ENCODE measurements at regions not wholly inside any gene's neighbourhood (a gene's known extent, or its start where the extent isn't known, plus 50 kb on each side); places are given as distances from the start of the nearest gene placed in this dataset.
"Not testable (repeated sequence)": the region's sequence is repeated elsewhere in the genome, so short reads cannot be mapped to it uniquely, and the experiment has no call there.

DNA sequence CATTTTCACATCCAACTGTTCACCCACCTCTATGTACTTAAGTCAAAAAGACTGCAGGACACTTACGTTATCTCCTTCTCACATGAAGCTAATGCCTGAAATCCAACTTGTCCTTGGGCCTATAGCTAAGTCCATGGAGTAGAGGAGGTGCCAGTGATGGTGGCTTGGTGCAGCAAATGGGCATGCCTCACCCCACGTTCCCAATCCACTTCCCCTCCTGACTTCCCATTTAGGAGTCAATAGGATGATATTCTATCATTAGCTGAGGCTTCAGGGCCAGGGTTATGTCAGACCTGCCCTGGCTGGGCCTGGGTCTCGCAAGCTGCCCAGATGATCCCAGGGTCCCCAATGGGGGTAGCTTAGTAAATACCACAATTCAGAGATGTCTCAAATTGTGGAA, 410.4 kb downstream of the MAFB start:
- DNase-seq (ENCODE audit: low read depth), result no peak

DNA sequence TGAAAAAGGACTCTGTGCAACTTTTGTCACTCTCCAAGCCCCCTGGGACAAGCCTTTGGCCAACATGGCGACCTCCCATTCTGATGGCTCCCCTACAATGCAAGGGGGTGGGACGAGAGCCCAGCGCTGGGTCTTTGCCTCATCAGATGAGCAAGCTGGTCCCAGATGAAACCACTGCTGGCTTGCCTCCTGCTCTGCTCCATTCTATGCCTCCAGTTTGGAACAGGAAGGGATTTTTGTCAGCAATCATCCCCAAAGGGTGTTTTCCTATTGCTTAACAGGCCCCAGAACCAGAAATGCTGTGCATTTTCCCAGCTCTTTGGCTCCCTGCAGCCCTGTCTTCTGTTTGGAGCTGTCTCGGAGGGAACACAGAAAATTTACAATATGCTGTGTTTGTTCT, 412.7 kb downstream of the MAFB start:
- DNase-seq (ENCODE audit: low read depth), result no peak

DNA sequence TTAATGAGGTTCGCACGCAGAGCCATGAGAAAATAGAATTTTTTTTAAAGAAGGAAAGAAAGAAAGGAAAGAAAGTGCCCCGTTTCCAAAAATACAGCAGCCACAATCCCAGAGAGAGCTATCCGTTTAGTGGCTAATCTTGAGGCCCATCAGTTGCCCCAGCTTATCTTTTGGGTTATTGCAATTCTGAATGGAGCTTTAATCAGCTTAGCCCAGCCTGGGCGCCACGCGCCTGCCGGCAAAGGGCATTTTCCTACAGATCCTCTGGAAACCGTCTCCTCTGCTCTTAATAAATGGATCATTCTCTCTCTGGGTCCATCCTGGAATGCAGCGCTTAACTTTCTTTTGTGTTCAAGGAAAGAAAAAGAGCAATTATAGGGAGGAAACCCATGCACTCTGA, 413.3 kb downstream of the MAFB start:
- DNase-seq (ENCODE audit: low read depth), result no peak

DNA sequence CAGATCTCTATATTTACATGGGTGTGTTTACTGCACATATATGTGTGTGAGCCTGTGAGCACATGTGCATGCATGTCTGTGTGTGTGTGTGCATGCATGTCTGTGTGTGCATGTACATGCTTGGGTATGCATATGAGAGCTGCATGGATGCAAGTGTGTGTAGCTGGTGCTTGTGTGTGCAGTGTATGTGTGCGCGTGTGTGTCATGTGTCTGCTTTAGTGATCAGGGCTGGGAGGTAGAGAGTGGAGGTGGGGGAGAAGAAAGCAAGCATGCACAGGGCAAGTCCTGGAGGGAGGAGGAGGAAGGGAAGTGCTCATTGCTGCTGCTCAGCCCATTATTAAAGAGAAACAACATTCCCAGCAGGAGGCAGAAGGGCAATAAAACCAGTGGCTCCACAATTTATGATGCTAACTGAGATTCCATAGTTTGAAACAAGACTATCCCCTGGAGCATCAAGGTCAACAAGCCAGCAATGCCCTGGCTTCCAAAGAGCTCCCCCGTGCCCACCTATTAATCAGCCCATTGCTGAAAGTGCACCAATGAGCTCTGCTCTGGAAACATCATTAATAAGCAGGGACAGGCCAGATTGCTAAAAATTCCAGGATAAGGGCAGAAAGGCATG, 414.0 kb downstream of the MAFB start:
- no peak for DNase-seq (ENCODE audit: low read depth)

DNA sequence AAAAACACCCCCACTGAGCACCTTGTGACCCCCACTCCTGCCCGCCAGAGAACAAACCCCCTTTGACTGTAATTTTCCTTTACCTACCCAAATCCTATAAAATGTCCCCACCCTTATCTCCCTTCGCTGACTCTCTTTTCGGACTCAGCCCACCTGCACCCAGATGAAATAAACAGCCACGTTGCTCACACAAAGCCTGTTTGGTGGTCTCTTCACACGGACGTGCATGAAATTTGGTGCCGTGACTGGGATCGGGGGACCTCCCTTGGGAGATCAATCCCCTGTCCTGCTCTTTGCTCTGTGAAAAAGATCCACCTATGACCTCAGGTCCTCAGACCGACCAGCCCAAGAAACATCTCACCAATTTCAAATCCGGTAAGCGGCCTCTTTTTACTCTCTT, 419.8 kb downstream of the MAFB start:
- not testable (repeated sequence) for DNase-seq (ENCODE audit: low read depth)

DNA sequence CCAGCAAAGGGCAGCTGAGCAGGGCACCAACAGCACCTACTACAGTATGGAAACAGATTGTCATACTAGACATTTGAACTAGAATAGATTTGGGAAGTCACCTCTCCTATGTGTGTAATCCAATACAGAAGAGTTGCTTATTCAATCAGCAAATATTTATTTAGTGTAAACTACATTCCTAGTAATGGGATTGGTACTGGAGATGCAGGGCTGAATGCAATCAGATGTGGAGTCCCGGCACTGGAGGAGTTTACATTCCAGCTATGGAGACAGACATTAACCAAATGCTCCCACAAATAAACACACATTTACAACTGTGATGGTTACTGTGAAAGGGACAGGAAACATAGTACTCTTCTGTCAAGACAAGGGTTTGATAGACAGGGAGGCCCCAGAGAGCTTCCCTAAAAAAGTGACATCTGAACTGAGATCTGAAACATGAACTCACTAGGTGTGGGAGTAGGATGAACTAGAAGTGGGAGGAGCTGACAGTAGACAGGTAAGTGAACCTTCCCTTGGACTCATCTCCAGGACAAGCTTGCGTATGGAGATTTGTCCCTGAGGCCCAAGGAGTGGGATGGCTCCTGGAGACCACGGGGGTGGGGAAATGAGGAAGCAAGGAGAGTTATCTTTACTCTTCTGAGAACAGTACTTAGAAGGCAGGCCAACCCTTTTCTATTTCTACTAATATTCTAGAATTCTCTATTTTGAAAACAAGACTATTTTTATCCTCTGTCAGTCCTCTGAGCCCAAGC, 420.5 kb downstream of the MAFB start:
- DNase-seq (ENCODE audit: low read depth), result no peak

DNA sequence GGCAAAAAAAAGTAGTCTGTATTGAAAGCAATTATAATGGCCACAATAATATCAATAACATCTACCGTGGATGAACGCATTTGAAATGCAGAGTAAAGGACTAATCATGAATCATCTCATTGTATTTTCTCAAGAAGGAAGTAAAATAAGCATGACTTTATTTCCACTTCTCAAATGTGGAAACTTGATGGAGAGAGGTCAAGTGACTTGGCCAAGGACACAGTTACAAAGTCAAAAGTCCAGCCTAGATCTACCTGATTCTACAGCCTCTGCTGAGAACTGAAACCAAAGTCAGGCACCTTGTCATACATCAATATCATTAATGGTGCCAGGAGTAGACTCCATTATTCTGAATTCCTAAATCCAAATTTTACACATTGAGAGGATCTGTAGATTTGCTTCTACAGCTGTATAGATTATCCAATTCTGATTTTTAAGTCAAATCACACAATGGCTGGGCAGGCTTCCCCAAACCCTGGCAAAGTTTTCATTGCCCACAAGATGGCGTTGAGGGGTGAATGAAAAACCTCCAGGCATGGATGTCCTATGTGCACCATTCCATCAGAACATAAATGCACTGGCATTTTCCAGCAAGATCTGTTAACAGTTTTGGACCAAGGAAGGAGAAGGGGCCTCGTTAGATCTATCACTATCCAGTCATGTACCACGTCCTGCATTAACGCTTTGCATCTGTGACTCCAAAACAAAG, 423.1 kb downstream of the MAFB start:
- peak; percentile 14 for DNase-seq (ENCODE audit: low read depth)

DNA sequence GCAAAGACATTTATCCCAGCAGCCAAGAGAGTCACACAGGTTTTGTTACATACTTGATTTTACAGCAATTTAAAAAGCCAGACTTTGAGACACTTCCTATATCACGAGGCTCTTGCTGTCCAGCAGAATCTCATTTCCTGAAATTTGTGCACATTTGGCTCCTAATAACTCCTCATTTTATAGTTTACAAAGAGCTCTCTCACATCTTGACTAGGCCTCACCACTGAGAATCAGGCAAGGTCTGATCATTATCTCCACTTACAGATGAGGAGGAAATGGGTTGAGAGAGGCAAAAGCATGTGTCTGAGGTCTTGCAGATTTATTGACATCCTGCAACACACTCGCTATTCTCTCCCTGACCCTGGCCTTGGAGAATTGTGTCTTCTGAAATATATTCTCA, 426.8 kb downstream of the MAFB start:
- DNase-seq (ENCODE audit: low read depth), result no peak

DNA sequence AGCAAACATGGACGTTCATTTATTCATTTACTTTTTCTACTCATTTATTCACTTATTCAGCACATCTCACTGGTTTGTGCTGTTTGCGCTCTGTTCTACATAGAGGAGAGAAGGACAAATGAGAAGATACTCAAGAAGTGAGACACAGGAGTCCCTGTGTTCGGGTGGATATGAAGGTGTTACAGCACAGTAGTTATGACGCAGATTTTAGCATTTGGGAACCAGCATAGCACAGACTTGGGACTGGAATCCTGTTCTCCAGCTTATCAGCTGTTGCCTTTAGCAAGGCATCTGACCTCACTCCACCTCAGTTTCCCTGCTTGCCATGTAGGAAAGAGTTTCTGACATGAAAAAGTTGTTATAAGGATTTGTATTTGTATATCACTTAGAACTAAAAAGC, 430.1 kb downstream of the MAFB start:
- DNase-seq (ENCODE audit: low read depth), result no peak

DNA sequence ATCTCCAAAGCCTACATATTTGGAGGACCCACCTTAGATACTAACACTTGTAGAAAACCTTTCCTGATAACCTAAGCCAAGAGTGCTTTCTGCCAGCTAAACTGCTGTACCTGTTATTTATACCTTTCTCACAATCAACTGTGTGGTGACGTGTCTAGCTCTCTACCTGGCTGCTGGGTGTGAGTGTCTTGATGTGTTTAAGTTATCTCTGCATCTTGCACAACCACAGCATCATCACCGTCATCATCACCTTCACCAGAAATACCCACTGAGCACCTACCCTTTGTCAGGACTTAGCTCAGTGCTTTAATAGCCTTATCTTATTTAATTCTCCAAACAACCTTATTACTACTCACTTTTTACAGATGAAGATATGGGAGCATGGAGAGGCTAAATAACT, 431.3 kb downstream of the MAFB start:
- no peak for DNase-seq (ENCODE audit: low read depth)

DNA sequence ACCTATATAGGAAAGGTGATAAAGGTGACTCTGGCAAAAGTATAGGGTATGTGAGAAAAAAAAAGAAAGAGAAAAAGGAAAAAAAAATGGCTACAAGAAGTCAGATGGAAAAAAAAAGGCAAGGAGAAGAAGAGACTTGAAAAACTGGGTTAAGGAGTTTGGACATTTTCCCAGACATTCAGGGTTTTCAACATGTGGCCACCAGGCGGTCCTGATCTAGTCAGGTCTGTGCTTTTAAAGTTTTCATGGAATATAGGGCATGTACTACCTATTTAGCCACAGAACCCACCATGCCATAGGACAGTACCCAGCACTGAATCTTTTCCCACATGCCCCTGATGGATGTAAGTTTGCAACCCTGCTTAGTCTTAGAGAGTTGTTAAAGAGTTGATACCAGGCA, 433.7 kb downstream of the MAFB start:
- no peak for DNase-seq (ENCODE audit: low read depth)

DNA sequence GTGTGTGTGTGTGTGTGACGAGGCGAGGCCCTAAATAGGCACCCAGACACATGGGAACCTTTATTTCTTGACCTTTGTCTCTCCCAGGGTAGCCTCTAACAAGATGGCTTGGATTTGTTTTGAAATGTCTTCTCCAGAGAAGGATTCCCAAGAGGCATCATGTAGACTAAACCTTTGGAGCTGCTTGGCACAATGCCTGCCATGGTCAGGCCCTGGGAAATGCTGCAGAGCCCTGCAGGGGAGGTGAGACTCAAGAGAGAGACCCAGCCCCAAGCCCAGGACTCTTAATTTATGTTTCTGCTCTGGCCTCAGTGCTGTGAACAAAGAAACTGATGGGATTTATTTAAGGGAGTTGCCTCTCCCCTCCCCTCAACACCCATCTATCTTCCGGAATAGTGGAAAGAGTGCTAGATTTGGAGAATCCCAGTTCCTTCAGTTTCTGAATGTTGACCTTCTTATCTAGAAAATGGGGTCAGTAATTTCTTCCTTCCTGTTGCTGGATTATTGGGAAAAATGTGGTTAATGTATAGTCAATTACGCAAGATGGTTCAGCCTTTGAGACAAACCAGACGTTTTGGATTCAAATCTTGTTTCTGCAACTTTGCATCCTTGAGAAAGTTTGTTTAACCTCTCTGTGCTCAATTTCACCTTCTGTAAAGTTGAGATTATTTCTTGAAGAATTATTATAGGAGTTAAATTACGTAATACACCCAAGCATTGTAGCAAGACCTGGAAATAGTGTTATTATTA, 434.8 kb downstream of the MAFB start:
- no peak for DNase-seq (ENCODE audit: low read depth)

DNA sequence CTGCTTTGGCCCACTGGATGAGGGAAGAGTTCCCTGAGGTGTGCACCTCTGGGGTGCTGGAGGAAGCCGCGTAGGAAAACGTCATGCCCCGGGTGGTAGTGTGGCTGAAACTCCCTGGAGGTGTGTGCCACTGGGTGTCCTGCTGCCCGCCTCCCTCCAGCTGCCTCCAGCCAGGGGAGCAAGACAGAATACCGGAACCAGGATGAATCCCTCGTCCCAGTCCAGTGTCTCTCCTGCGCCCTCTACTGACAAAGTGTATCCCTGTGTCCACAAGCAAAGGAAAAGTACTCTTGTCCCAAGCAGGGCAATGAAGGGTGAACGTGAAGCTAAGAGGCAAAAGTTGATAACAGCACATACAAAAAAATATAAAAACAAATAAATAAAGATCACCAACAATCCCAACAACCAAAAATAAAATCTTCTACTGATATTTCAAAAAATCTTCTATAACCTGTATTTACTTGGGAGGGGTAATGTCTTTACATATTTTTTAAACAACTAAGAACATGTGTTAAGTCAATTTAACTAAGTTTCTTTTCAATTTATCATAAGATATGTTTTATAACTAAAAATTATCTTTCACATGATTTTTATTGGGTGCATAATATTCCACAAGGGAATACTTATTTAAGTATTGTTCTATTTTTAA, 437.6 kb downstream of the MAFB start:
- peak; percentile 26 for DNase-seq (ENCODE audit: low read depth)

DNA sequence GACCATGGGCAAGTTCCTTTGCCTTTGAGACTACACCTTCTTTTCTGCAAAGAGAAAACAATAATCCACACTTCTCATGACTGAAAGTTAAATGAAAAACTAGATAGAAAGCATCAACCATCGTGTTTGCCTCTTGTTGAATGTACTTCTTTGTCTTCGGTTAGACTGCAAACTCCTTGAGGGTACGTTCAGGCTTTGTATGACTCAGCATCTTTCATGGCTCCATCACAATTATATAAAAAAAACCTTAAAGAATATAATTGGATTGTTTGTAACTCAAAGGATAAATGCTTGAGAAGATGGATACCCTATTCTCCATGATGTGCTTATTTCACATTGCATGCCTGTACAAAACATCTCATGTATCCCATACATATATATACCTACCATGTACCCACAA, 439.2 kb downstream of the MAFB start:
- no peak for DNase-seq (ENCODE audit: low read depth)

DNA sequence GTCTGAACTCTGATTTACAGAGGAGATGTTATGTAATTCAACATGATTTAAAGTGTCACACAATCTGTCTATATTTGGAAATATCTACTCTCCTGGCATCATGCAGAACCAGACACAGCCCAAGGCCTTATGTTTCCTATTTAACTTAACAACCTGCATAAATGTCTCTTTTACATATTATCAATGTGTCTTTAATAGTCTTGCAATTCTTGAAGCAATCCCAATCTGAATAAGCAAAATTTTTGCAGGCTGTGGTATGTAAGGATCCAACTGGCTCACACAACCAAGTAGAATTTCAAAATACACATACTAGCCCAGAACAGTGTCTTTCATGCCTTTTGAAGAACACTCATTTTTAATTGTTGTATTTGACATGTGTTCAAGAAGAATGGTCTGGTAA, 443.2 kb downstream of the MAFB start:
- no peak for DNase-seq (ENCODE audit: low read depth)

DNA sequence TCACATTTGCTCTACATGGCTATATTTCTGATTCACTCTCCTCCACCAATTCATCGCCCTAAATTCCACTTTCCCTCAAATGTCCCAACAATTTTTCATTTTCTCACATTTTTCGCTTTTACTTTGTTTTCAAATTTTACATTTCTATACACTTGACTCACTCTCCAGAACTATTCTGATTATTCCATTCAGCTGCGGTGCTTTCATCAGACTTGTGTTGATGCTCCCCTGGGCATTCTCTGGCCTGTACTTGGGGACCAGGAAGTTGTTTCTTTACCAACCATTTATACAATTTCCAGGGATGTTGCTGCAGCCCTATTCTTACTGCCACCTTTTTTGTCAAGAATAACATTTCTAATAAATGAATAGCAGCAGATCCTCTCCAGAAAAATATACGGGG, 444.8 kb downstream of the MAFB start:
- DNase-seq (ENCODE audit: low read depth), result no peak

DNA sequence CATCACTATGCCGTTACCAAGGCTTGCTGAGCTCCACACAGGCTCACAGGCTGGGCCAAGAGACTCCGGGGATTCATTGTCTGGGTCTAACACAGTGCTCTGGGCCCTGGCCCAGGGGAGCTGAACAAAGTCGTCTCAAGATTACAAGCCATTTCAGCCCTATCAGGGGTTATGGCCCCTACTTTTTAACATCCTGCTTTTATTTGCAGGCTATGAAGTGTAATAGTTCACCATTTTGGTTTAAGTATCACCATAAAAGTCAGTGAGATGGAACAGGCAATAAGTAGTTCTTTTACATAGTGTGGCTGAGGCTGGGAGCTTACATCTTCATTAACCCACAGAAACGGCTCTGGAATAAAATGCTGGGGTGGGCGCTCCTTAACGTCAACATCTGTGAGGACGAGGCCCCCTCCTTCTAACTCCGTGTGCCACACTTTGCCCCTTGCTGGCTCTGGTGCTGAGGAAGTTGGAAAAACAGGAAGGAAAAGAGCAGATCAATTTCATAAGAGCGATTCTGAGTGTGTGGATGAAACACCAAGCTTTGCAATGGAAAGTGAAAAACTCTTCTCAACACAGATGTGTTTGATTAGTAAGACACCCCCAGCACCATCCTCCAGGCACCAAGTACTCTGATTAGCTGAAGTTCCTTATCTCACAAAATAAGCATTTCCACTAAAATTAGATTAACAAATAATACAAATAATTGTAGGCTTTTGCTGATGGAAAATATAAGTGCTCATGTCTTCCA, 447.3 kb downstream of the MAFB start:
- no peak for DNase-seq (ENCODE audit: low read depth)

DNA sequence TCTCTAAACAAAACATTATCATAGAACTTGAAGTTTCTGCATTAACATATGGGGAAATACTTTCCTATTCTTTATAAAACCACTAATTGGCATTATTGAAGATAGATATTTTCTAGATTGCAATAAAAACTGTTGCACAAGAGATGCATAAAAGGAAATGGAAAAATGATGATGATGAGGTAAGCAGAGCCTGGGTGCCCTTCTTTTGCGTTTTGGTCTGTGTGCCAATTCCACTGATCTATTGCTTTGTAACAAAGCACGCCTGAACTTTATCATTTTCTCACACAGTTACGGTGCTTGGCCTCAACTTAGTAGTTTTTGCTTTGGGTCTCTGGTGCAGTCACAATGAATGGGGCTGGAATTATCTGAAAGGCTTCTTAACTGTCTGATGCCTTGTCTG, 450.5 kb downstream of the MAFB start:
- no peak for DNase-seq (ENCODE audit: low read depth)

DNA sequence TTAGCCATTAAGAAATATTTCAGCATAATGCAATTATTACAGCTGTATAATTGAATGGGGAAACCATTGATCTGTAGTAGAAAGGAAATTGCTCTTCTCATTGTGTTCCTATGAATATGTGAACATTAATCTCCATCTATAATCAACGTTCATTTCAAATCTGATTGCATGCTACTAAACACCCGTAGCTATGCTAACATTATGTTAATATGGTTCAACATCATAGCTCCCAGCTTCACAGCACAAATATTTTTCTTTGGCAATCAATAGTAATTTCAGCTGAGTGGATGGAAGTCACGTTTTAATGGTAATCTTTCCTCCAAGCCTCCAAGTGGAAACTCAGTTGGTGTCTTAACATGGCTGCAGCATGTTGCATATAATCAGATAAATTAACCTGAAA, 454.4 kb downstream of the MAFB start:
- no peak for DNase-seq (ENCODE audit: low read depth)

DNA sequence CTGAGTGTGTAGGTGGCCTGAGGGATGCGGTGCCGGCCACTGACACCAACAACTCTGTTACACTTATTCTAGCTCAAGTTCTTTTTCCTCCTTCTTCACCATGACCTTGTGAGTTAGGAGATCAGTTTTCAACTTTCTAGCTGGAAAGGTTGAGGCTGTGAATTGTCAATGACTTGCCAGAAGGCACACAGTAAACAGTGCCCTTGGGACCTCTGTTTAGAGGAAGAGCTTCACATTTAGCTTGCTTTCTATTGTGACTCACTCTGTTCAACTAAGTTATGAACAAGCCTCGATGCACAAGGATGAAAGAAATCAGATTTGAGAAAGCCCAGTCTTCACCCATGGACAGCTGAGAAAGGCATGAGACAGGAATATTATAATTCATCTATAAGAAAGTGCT, 455.6 kb downstream of the MAFB start:
- DNase-seq (ENCODE audit: low read depth), result no peak

DNA sequence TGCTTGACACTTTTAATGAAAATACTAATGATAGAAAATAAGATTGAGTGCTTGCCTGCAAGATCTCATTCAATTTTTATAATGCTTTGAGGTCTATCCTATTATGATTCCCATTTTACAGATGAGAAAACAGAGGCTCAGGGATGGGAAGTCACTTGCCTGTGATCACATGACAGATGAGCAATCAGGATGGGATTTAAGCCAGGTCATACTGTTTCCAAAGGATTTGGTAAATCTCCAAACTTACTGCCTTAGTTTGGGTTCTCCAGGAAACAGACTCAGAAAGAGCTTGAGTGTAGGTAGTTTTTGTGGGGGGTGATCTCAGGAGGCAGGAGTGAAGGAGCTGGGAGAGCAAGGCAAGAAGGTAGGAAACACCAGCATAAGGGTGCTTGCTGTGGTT, 456.3 kb downstream of the MAFB start:
- no peak for DNase-seq (ENCODE audit: low read depth)

Data from Daoy (cell line).